Stomach (tissue), 4 donors: ENCODE measurements at regions not wholly inside any gene's neighbourhood (a gene's known extent, or its start where the extent isn't known, plus 50 kb on each side); places are given as distances from the start of the nearest gene placed in this dataset.

Experiments used
- EP300 ChIP-seq: sonication (generic); formaldehyde crosslinking; IDR thresholded peaks from one replicate; pipeline ENCODE4 v1.6.1; 2017; ENCODE audit warnings: antibody characterized with exemption
- POLR2A ChIP-seq, 4 donors: fragments of 450-650 bp; IDR thresholded peaks; one replicate each; pipeline ENCODE4 v1.6.1; 2016; ENCODE audit warnings: antibody characterized with exemption in 4 of 4, control low read depth in 2 of 4, mild to moderate bottlenecking in 1 of 4, moderate library complexity in 1 of 4
- POLR2AphosphoS5 ChIP-seq, 3 donors: sonication (generic); formaldehyde crosslinking; IDR thresholded peaks; one replicate each; pipeline ENCODE4 v1.6.1; 2016; ENCODE audit warnings: antibody characterized with exemption in 3 of 3
- TF ChIP-seq, protein P1 (sequence below), 7 experiments: fragments of 450-650 bp in 4 of 7; fragments of 200-600 bp in 3 of 7; sonication (generic) in 3 of 7; IDR thresholded peaks; one replicate each; pipeline ENCODE4 v1.5.1; 2016 to 2019; ENCODE audit warnings: antibody characterized with exemption in 7 of 7, control low read depth in 2 of 7, mild to moderate bottlenecking in 1 of 7

DNA sequence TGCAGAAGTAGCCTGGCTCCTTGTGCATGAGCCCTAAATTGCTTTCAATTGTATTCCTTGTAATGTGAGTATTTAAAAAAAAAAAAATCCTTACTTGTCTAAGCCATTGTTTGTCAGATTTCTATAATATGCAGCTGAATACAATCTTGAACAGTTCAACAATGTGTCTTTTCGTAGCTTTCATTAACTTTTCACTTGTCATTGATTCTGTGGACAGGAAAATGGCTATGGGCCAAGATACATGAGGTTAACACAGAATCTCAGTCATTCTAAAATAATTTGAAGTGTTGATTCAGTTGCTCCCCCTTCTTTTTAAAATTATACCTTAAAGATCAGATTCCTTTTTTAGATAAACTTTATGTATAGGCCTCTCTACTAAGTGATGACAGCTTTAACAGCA lies 395.8 kb upstream of the KLF12 start:
- TF ChIP-seq EP300 (no peak), POLR2A (IDR thresholded peaks at IDR 0.05) (no peak), POLR2AphosphoS5 (IDR thresholded peaks at IDR 0.05) (no peak)
- TF ChIP-seq, protein P1, sequence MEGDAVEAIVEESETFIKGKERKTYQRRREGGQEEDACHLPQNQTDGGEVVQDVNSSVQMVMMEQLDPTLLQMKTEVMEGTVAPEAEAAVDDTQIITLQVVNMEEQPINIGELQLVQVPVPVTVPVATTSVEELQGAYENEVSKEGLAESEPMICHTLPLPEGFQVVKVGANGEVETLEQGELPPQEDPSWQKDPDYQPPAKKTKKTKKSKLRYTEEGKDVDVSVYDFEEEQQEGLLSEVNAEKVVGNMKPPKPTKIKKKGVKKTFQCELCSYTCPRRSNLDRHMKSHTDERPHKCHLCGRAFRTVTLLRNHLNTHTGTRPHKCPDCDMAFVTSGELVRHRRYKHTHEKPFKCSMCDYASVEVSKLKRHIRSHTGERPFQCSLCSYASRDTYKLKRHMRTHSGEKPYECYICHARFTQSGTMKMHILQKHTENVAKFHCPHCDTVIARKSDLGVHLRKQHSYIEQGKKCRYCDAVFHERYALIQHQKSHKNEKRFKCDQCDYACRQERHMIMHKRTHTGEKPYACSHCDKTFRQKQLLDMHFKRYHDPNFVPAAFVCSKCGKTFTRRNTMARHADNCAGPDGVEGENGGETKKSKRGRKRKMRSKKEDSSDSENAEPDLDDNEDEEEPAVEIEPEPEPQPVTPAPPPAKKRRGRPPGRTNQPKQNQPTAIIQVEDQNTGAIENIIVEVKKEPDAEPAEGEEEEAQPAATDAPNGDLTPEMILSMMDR (IDR thresholded peaks at IDR 0.05) = no peak
